GM19324 (cell line): ENCODE measurements at regions not wholly inside any gene's neighbourhood (a gene's known extent, or its start where the extent isn't known, plus 50 kb on each side); places are given as distances from the start of the nearest gene placed in this dataset.
"Not testable (repeated sequence)": the region's sequence is repeated elsewhere in the genome, so short reads cannot be mapped to it uniquely, and the experiment has no call there.

Experiments
- ATAC-seq: cut with Tn5 transposase; IDR thresholded peaks from one replicate; pipeline ENCODE4 v1.9.1; 2021; ENCODE audit warnings: mild to moderate bottlenecking, moderate library complexity; ENCODE audit not compliant: unreplicated experiment, low FRiP score

DNA sequence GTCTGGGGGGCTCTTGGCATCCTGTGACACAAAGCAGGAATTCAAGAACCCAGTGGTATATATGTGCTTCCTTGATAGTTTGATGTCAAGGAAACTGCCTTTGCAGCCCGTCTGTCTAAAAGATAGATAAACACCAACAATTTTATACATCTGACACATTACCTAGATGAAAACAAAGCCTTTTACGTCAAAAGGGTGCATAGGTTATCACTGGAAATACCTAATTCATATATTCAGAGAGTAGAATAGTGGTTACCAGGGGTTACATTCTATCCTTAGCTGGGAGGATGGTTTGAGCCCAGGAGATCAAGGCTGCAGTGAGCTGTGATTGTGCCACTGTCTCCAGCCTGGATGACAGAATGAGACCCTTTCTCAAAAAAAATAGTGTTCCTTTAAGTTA is 356.9 kb upstream of the RASGRP1 start:
- ATAC-seq = no peak

DNA sequence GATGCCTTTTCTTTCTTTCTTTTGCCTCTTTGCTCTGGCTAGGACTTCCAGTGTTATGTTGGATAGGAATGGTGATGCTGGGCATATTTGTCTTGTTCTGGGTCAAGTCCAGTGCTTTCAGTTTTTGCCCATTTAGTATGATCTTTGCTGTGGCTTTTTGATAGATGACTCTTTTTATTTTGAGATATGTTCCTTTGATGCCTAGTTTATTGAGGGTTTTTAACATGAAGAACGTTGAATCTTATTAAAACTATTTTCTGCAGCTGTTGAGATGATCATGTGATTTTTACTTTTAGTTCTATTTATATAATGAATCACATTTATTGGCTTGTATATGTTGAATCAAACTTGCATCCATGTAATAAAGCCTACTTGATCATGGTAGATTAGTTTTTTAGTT is 363.8 kb upstream of the RASGRP1 start:
- ATAC-seq = no peak

DNA sequence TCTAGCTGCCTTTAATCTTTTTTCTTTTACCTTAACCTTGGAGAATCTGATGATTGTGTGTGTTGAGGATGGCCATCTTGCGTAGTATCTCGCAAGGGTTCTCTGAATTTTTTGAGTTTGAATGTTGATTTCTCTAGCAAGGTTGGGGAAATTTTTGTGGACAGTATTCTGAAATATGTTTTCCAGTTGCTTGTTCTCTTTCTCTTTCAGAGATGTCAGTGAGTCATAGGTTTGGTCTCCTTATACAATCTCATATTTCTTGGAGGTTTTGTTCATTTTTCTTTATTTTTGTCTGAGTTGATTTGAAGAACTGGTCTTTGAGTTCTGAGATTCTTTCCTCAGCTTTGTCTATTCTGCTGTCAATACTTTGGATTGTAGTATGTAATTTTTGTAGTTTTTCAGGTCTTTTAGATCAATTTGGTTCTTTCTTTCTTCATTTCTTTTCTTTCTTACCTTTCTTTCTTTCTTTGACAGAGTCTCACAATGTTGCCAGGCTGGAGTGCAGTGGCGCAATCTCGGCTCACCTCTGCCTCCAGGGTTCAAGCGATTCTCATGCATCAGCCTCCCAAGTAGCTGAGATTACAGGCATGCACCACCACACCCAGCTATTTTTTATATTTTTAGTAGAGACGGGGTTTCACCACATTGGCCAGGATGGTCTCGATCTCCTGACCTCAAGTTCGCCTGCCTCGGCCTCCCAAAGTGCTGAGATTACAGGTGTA is 366.4 kb upstream of the RASGRP1 start:
- no peak for ATAC-seq

DNA sequence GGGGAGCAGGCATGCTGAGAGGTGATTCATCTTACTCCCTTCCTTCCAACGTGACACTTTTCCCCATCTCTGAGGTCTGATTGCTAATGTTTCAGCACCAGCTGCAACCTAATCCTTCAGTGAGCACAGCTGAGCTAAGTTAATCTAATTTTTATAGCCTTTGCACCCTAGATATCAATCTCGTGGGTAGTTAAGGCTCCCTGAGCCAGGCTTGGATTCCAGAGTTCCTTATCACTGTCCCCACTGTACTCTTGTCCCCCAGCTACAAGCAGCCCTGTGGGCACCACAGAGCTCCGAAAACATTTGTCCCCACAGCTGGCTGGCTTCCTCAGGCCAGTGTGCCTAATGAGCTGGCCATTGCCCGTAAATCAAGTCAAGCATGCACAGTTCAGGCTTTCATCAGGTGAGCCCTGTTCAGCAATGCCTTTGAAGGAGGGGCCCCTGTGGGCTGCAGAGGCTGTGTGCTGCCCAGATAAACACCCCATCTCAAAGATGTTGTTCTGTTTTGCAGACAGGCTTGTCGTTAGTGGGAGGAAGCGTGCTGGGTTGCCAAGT is 376.9 kb upstream of the RASGRP1 start:
- ATAC-seq = no peak

DNA sequence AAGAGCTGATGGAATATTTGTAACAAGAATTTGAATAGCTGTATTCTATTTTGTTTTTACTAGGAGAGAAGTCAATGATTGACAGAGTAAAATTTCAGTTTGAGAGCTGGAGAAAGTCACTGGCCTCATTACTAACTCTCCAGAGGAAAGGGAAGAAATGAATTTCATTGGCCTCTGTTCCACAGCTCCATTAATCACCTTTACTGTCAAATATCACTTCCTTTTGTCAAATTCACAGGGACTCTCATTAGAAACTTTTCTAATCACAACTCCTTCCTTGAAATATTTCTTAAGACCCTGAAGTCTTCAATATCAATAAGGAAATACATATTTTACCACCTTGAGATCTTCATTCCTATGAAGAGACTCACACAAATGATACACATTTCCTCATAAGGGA is 379.9 kb upstream of the RASGRP1 start:
- ATAC-seq = no peak

DNA sequence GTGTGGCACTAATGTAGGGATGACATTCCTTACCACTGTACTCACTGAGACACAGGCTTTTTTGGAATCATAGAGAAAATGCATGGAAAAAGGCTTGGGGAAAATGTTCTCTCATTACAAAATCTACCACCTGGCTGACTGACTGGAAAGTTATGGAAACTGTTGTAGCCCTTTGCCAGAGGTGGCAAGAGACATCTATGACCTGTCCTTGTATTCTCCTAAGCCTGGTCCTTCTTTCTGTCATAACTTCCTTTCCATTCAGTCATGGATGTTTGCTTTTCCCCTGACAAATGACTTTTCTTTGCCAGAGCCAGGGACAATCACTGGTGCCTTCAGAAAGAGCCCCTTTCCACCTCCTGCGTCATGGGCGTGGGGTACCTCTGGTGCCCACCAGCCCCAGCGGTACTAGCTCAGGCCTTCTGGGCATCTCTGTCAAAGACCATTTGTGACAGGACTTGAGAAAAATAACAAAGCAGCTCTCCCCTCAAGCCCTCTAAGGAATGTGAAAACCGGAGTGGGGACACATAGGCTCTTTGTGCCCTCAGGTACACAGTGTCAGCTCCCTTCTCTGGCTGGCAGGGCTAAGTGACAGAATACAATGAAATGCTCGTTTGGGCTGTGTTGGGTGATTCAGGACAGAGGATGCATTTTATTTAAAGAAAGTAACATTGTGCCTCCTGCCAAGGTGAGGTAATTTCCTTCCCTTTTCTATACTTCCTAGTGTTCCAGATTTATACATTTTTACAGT is 381.1 kb upstream of the RASGRP1 start:
- ATAC-seq = no peak

DNA sequence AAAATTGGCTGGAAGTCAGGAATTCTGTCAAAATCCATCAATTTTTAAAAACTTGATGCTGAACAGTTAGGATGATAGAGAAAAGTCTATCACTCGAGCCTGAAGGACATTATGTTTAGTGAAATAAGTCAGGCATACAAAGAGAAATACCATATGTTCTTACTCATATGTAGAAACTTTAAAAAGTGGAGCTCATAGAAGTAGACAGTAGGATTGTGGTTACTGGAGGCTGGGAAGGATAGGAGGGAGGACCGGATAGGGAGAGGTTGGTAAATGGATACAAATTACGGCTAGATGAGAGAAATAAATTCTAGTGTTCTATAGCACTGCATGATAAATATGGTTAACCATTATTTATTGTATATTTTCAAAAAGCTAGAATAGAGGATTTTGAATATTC is 389.5 kb upstream of the RASGRP1 start:
- no peak for ATAC-seq

DNA sequence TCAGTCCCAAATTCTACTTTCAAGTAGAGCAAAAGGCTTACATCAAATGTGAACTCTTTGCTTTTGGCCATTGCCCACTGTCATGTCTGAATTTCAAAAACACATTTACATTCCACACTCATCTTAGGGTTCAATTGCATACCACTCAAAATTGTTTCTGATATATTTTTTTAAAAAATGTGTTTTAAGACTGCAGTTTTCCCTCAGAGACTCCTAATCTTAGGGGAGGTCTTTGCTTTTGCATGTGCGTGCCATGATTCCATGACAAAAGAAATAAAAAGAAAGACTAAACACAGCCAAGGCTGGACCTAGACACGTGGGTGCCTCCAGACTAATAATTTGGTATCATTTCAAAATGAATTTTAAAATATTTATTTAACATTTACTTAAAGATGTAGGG is 396.8 kb upstream of the RASGRP1 start:
- no peak for ATAC-seq

DNA sequence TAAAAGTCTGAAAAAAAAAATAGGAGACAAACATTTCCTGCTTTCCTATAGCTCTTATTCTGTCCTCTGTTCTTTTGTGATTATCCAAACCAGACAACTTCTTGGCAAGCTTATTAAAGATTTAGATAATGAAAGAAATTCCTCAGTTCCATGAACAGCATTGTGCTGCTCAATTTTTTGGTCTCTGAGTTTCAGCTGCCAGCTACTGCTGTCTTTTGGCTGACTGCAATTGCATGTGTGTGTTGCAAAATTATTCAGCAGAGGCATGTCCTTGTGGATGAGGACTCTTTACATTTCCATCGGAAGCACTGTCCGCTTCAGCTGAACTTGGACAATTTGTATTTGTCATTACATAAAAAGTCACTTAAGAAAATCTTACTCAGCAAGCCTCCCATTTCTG is 397.3 kb upstream of the RASGRP1 start:
- ATAC-seq = no peak

DNA sequence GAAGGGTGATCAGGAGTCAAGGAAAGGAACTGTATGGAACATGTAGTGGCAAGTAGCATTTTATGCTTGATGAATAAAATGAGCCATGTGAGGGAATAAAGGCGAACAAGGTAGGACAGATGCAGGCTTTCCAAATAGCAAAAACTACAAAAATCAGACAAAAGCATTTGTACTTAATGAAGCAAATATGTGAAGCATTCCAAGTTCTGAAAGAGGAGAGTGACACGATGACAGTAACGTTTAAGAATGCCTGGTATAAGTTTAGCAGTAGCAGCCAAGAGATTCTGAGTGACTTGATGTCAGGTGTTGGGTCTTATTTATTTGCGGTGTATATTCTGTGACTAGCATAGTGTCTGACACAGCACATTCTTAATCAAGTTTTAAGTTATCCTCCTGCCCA is 408.2 kb upstream of the RASGRP1 start:
- ATAC-seq = no peak

DNA sequence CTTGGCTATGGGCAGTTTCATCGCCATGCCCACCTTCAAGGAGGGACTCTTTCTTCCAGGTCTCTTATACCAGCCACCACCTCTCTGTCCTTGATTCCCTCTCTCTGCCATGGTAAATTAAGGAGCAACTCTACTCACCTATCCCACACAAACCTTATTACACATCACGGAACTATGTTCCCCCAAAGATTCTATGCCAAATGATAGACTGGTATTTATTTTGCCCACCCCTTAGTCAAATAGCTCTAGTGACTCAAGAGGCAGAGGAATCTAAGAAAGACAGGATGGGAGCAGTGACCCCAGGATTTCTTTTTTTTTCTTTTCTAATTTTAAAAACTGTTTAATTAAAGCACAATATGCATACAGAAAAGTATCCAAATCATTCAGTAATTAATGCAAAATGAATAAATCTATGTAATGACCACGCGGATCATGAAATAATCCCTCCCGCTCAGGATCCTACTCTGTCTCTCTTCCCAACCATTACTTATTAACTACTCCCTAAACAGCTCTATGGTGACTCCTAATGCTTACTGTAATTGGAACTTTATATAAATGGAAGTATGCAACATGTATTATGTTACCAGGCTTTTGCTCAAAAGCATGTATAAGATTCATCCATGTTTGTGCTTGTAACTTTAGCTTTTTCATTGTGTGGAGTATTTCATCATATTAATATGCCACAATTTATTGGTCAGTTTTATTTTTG is 410.8 kb upstream of the RASGRP1 start:
- no peak for ATAC-seq

DNA sequence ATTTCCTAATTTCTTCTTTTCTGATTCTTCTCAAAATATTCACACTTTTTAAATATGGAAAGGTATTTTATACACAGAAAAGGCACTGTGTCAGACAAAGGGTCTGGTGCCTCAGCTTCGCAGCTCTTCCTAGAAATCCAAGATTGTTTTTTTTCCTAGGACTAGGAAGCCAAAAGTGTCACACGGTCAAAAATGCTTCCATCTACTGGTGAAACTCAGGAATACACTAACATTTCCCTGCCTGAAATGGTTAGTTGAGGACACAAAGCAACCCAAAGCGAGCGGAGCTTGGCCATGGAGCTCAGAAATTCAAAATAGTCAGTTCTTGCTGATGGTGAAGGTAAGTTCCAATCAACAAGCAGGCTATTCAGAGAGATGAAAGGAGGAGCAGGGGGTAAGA is 426.5 kb upstream of the RASGRP1 start:
- ATAC-seq = no peak

DNA sequence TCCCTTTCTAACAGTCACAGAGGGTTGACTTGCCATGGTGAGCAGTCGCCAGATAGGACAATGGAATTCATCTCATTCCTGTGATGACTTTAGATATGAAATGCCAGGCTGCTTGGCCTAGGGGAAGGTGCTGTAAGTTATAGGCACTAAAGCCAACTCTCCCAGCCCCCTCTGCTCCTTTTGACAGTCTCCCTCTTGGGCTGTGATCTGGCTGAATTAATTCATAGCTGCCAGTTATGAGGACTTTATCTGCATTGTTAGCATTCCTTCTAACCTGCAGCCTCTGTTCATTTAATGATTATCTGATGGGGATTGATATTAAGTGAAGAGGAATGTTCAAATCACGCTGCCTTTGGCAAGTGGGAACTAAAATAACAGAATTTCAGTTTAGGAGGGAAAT is 427.1 kb upstream of the RASGRP1 start:
- ATAC-seq = no peak

DNA sequence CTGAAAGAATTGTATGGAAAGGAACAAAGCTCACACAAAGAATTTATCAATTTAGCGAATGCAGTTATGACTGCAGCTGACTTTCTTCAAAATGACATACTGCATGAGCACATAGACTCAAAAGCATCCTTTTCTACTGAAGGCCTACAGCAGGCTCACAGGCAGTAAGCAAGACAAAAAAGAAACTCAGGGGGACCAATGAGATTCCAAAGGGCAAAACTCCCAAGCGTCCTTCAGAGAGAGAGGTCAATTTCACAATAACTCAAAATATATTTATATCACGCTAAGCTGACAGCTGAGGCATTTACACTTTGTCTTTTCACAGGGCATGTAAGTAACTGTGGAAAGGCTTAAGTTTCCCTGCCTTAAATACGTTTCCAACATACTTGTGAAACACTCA is 427.9 kb upstream of the RASGRP1 start:
- no peak for ATAC-seq

DNA sequence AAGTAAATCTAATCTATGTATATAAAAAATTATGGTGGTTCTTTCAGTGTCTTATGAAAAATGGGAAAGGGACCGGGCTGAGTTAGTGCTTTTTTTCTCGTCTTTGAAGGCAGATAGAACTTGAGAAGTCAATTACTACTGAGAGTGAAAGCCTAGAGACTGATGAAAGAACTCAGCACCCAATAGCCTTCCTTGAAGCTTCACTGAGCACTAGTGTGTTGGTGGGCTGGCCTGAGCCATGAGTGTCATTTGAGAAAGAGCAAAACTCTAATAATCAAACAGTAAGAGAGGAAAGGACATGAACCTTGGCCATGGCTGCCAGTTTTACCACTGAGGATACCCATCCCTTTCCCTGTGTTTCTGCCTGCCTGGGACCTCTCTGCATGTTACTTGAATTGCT is 428.3 kb upstream of the RASGRP1 start:
- ATAC-seq = no peak

DNA sequence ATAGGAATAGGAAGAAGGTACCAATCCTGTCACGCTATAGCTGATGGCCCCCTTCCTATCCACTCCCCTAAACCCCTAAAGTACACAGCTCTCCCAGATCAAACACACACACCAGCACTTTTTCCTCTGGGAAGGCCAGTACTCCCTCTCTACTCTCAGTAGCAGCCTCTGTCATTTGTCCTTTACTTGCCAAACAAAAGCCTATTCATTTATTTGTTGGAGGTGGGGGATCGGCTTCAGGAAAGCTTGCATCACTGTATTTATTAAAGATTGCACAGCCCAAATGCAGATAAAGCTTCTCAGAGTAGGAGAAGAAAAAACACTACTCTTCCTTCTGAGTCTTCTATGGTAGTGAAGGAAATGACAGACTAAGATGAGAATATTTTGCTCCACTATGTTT is 429.7 kb upstream of the RASGRP1 start:
- no peak for ATAC-seq

DNA sequence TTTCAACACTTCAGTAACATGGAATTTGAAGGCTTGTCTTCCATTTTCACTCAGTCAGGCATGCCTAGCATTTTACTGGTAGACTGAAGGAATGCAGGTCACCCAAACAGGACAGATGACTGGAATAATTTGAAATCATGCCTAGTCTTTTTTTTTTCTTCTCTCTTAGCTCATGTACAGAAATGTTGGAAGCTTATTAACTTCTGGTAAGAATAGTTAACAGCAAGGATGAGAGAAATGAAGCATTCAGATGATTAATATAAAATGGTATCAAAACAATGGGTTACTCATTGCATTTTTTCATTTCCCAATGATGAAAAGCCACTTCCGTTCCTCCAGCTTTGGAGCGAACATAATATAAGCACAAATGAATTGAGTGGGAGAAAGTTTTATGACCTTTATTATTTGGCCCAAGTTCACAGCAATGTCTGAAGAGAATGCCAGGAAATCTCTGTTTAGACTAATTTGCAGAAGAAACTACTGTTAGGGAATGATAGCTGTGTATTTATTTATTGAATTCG is 431.6 kb upstream of the RASGRP1 start:
- no peak for ATAC-seq

DNA sequence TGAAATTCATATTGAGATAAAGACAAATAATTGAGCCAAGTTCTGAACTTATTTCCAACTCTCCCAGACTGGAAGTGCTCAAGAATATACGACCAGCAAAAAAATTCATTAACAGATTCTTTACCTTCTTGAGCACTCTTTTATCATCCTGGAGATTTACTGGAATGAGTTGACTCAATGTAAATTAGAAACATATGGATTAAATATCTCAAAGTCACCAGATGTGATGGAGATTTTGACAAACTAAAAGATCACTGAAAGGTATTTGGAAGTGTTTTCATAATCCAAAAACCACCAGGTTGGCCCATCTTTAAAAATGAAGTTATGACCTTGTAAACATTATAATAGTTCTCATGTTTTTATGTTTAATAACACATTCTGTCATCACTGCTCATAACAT is 433.2 kb upstream of the RASGRP1 start:
- ATAC-seq = no peak

DNA sequence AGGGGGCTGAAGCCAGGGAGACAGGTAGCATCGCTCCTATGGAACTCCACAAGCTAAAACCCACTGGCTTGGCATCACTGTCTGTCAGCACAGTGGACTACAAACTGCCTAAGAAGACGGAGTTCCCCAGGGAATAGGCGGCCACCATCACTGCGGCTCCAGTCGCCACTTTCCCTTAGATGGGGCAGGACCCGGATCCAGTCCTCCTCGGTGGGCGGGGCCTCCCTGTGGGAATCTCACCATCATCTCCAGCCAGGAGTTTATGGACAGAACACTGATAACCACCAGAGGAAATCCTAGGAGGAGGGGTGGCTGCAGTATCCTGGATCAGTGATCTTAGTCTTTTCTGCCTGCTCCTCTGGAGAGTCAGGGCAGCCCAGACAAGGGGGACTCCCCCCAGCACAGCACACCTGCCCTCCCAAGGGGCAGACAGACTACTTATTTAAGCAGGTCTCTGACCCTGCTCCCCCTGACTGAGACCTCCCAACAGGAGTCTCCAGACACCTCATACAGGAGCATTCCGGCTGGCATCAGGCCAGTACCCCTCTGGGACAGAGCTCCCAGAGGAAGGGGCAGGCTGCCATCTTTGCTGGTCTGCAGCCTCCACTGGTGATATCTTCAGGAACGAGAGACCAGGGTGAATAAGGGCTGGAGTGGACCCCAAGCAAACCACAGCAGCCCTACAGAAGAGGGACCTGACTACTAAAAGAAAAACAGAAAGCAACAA is 435.6 kb upstream of the RASGRP1 start:
- no peak for ATAC-seq

DNA sequence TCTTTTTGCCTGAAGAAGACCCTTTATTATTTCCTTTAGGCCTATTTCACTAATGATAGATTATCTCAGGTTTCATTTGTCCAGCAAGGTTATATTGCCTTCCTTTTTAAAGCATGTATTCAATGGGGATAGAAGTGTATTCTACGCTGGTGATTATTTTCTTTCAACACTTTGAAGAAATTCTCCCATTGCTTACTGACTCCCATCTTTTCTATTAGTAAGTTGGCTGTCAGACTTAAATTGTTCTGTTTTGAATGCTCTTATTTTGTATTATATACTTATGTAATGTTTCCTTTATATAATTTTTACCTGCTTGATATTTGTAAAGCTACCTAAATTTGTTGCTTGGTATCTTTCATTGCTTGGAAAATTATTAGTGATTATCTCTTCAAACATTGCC is 445.1 kb upstream of the RASGRP1 start:
- ATAC-seq = no peak

DNA sequence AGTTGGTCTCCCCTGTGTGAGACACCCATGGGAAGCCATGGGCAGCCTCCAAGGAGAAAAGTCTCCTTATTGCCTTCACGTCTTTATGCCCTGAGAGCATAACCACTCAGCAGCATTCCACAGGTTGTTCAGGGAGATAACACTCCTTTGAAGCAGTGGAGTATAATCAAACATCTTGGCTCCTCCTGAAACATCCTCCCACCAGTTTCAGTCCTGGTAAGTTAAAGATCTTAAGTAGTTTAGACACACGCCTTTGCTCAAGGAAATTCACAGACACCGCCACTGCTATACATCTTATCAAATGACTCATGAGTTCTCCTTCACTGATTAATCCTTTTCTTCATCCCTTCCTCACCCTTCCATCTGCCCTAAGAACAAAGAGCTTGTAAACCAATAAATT is 446.5 kb upstream of the RASGRP1 start:
- not testable (repeated sequence) for ATAC-seq
